MM.1S (cell line): ENCODE measurements at regions not wholly inside any gene's neighbourhood (a gene's known extent, or its start where the extent isn't known, plus 50 kb on each side); places are given as distances from the start of the nearest gene placed in this dataset.

Source experiments
- DNase-seq: peaks from one replicate; pipeline ENCODE4 v3.0.0-alpha.2; 2015
- H2AFZ ChIP-seq: fragments of 300-600 bp; sonication (generic); 2 replicates; pipeline ENCODE4 v1.6.0; 2016; ENCODE audit warnings: antibody characterized with exemption, low read length
- H3F3A ChIP-seq: fragments of 300-600 bp; sonication (generic); 2 replicates; pipeline ENCODE4 v1.6.1; 2016; ENCODE audit warnings: mild to moderate bottlenecking, antibody characterized with exemption, low read length, moderate library complexity, mixed read lengths; ENCODE audit not compliant: insufficient read depth
- H3K27ac ChIP-seq: fragments of 300-600 bp; sonication (generic); 2 replicates; pipeline ENCODE4 v1.5.1; 2016; ENCODE audit warnings: mild to moderate bottlenecking, low read length
- H3K27me3 ChIP-seq: fragments of 300-600 bp; sonication (generic); replicated peaks from 2 replicates; pipeline ENCODE4 v1.6.0; 2016; ENCODE audit warnings: low read length; ENCODE audit not compliant: insufficient read depth
- H3K36me3 ChIP-seq: fragments of 300-600 bp; sonication (generic); replicated peaks from 2 replicates; pipeline ENCODE4 v1.6.1; 2016; ENCODE audit warnings: mild to moderate bottlenecking, low read length, mixed read lengths; ENCODE audit not compliant: insufficient read depth
- H3K4me1 ChIP-seq: fragments of 300-600 bp; sonication (generic); 2 replicates; pipeline ENCODE4 v1.6.1; 2016; ENCODE audit warnings: low read length, mixed read lengths
- H3K4me2 ChIP-seq: fragments of 300-600 bp; sonication (generic); 2 replicates; pipeline ENCODE4 v1.6.0; 2016; ENCODE audit warnings: low read depth, low read length
- H3K4me3 ChIP-seq: fragments of 300-600 bp; sonication (generic); 2 replicates; pipeline ENCODE4 v1.5.1; 2016; ENCODE audit warnings: low read length, mixed read lengths
- H3K79me2 ChIP-seq: fragments of 300-600 bp; sonication (generic); 2 replicates; pipeline ENCODE4 v1.6.1; 2016; ENCODE audit warnings: mixed run types, low read length, mixed read lengths
- H3K9ac ChIP-seq: fragments of 300-600 bp; sonication (generic); 2 replicates; pipeline ENCODE4 v1.6.1; 2016; ENCODE audit warnings: low read length, mixed read lengths
- H3K9me2 ChIP-seq: fragments of 300-600 bp; sonication (generic); replicated peaks from 2 replicates; pipeline ENCODE4 v1.6.1; 2016; ENCODE audit warnings: mild to moderate bottlenecking, low read length, mixed read lengths; ENCODE audit not compliant: insufficient read depth
- H3K9me3 ChIP-seq: fragments of 300-600 bp; sonication (generic); replicated peaks from 2 replicates; pipeline ENCODE4 v1.6.1; 2016; ENCODE audit warnings: mild to moderate bottlenecking, low read length, mixed read lengths; ENCODE audit not compliant: insufficient read depth
- H4K20me1 ChIP-seq: fragments of 300-600 bp; sonication (generic); 2 replicates; pipeline ENCODE4 v1.6.1; 2016; ENCODE audit warnings: mild to moderate bottlenecking, low read length, moderate library complexity, mixed read lengths; ENCODE audit not compliant: insufficient read depth
- EZH2 ChIP-seq: fragments of 300-600 bp; sonication (generic); optimal IDR thresholded peaks from 2 replicates; pipeline ENCODE3; 2017; ENCODE audit warnings: low read depth, mild to moderate bottlenecking, antibody characterized with exemption, low read length, mixed read lengths
- EZH2phosphoT487 ChIP-seq: fragments of 300-600 bp; sonication (generic); IDR thresholded peaks from 2 replicates; pipeline ENCODE4 v1.6.1; 2018; ENCODE audit warnings: antibody characterized with exemption, low read length
- TF ChIP-seq, protein P1 (sequence below): fragments of 300-600 bp; sonication (generic); IDR thresholded peaks from 2 replicates; pipeline ENCODE4 v1.5.1; 2016; ENCODE audit warnings: antibody characterized with exemption, low read length, mixed read lengths

- H2AFZ ChIP-seq, result no peak overlapping the region
- no peak for TF ChIP-seq EZH2phosphoT487
- TF ChIP-seq, protein P1, sequence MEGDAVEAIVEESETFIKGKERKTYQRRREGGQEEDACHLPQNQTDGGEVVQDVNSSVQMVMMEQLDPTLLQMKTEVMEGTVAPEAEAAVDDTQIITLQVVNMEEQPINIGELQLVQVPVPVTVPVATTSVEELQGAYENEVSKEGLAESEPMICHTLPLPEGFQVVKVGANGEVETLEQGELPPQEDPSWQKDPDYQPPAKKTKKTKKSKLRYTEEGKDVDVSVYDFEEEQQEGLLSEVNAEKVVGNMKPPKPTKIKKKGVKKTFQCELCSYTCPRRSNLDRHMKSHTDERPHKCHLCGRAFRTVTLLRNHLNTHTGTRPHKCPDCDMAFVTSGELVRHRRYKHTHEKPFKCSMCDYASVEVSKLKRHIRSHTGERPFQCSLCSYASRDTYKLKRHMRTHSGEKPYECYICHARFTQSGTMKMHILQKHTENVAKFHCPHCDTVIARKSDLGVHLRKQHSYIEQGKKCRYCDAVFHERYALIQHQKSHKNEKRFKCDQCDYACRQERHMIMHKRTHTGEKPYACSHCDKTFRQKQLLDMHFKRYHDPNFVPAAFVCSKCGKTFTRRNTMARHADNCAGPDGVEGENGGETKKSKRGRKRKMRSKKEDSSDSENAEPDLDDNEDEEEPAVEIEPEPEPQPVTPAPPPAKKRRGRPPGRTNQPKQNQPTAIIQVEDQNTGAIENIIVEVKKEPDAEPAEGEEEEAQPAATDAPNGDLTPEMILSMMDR, result no peak
- no peak for TF ChIP-seq EZH2
- no peak overlapping the region for H3K4me3 ChIP-seq
- peaks cover 7% of the 10 kb centered on the region; the same call in 1 of the 2 replicates for H3K4me1 ChIP-seq
- no peak for DNase-seq
- H3K9ac ChIP-seq, result no peak overlapping the region
- H3K9me2 ChIP-seq, result no peaks in the 10 kb centered on the region
- no peaks in the 10 kb centered on the region for H3K27me3 ChIP-seq
- H3K79me2 ChIP-seq, result no peaks in the 10 kb centered on the region
- H3F3A ChIP-seq, result peaks cover 6% of the 10 kb centered on the region; the same call in 1 of the 2 replicates
- H3K4me2 ChIP-seq, result no peak overlapping the region
- no peak overlapping the region for H3K27ac ChIP-seq
- no peaks in the 10 kb centered on the region for H3K9me3 ChIP-seq
- no peaks in the 10 kb centered on the region for H3K36me3 ChIP-seq
- H4K20me1 ChIP-seq, result no peaks in the 10 kb centered on the region
Measured at GRCh38 chrX:20455001-20455400, 188.3 kb upstream of the RPS6KA3 start.

- no peak overlapping the region for H3K9ac ChIP-seq
- H3K4me2 ChIP-seq, result no peak overlapping the region
- no peaks in the 10 kb centered on the region for H3K9me2 ChIP-seq
- no peak for DNase-seq
- no peak overlapping the region for H3K27ac ChIP-seq
- H3K79me2 ChIP-seq, result no peaks in the 10 kb centered on the region
- peaks cover 6% of the 10 kb centered on the region; the same call in 1 of the 2 replicates for H3F3A ChIP-seq
- H3K4me1 ChIP-seq, result peaks cover 7% of the 10 kb centered on the region; the same call in 1 of the 2 replicates
- H3K4me3 ChIP-seq, result no peak overlapping the region
- no peak overlapping the region for H2AFZ ChIP-seq
- no peaks in the 10 kb centered on the region for H3K36me3 ChIP-seq
- TF ChIP-seq, protein P1, result no peak
- no peak for TF ChIP-seq EZH2
- TF ChIP-seq EZH2phosphoT487, result no peak
- H3K9me3 ChIP-seq, result no peaks in the 10 kb centered on the region
- no peaks in the 10 kb centered on the region for H3K27me3 ChIP-seq
- H4K20me1 ChIP-seq, result no peaks in the 10 kb centered on the region
Measured at GRCh38 chrX:20454117-20454516, 187.4 kb upstream of the RPS6KA3 start.

GRCh38 chrX:20452487-20452886 lies 185.8 kb upstream of the RPS6KA3 start:
- Histone ChIP-seq H3K4me2 (peak overlapping the region; percentile 73), H3K36me3 (no peaks in the 10 kb centered on the region), H3K27ac (no peak overlapping the region), H3K4me1 (peaks cover 7% of the 10 kb centered on the region; the same call in 1 of the 2 replicates), H3F3A (peaks cover 6% of the 10 kb centered on the region; the same call in 1 of the 2 replicates), H3K9ac (no peak overlapping the region; the same call in 1 of the 2 replicates), H3K9me3 (no peaks in the 10 kb centered on the region), H3K4me3 (peak overlapping the region; percentile 20; the same call in 1 of the 2 replicates), H3K27me3 (no peaks in the 10 kb centered on the region), H2AFZ (peak overlapping the region; percentile 48; the same call in 1 of the 2 replicates), H4K20me1 (no peaks in the 10 kb centered on the region), H3K79me2 (no peaks in the 10 kb centered on the region), H3K9me2 (no peaks in the 10 kb centered on the region)
- TF ChIP-seq EZH2 (no peak), EZH2phosphoT487 (no peak)
- TF ChIP-seq, protein P1, result no peak
- peak; percentile 8 for DNase-seq
